Adrenal gland (tissue), 9 donors: ENCODE measurements at regions not wholly inside any gene's neighbourhood (a gene's known extent, or its start where the extent isn't known, plus 50 kb on each side); places are given as distances from the start of the nearest gene placed in this dataset.

Experiments
- DNase-seq, 7 donors: peaks; one replicate each; pipeline ENCODE4 v3.0.0-alpha.2; 2019 to 2020
- H3K27ac ChIP-seq, 5 donors: fragments of 200-600 bp; sonication (generic) in 4 of 5; 1 replicate in 3 of 5; 2 replicates in 2 of 5; pipeline versions ENCODE4 v1.5.1 to v1.8.0; 2016 to 2020; ENCODE audit warnings: mild to moderate bottlenecking in 1 of 5
- H3K27me3 ChIP-seq: fragments of 200-600 bp; 2 replicates; pipeline ENCODE4 v1.8.0; 2021
- H3K36me3 ChIP-seq, 2 donors: fragments of 200-600 bp; replicated peaks in 1 of 2; 1 replicate in 1 of 2; 2 replicates in 1 of 2; pipeline versions ENCODE4 v1.5.1 to v1.8.0; 2018 to 2022
- H3K4me1 ChIP-seq, 2 donors: fragments of 200-600 bp; replicated peaks in 1 of 2; 1 replicate in 1 of 2; 2 replicates in 1 of 2; pipeline versions ENCODE4 v1.5.1 to v1.8.0; 2018 to 2021
- H3K4me3 ChIP-seq, 4 donors: fragments of 200-600 bp; sonication (generic) in 3 of 4; one replicate each; pipeline ENCODE4 v1.5.1; 2016 to 2018
- H3K9me3 ChIP-seq, 3 donors: fragments of 200-600 bp; sonication (generic) in 1 of 3; replicated peaks in 1 of 3; 1 replicate in 2 of 3; 2 replicates in 1 of 3; pipeline versions ENCODE4 v1.5.1 to v1.8.0; 2016 to 2021
- POLR2A ChIP-seq, 2 donors: fragments of 450-650 bp; IDR thresholded peaks; one replicate each; pipeline ENCODE4 v1.6.1; 2017; ENCODE audit warnings: antibody characterized with exemption in 2 of 2, mild to moderate bottlenecking in 2 of 2, moderate library complexity in 1 of 2
- WGBS, 4 donors: extraction: QIAGEN DNeasy Blood & Tissue Kit in 2 of 4; methylation state at CpG; one replicate each; pipeline versions ENCODE4 v1.1.5 to v1.1.7; 2013 to 2017; 5-methylcytosine and 5-hydroxymethylcytosine counted together
- intact Hi-C, 2 donors: fragments of 100-400 bp; cut with DNase I; formaldehyde crosslinking; loops; one replicate each; pipeline versions ENCODE4 v1.14.1 to v1.15.0; 2022 to 2023
- TF ChIP-seq, protein P1 (sequence below), 6 experiments: fragments of 450-650 bp in 4 of 6; fragments of 200-600 bp in 2 of 6; sonication (generic) in 1 of 6; IDR thresholded peaks; 1 replicate in 5 of 6; 2 replicates in 1 of 6; pipeline versions ENCODE4 v1.5.1 to v1.8.0; 2016 to 2021; ENCODE audit warnings: antibody characterized with exemption in 6 of 6, mild to moderate bottlenecking in 2 of 6, moderate library complexity in 1 of 6
- donor health status: healthy with polysubstance abuse.
- donor health status: Bipolar disorder and iron deficiency.
- donor health status: DM: yes; HTN: yes; CAD: no.
- donor health status: DM: no; HTN: no; CAD: no.
- donor health status: DM: no; HTN: no; CAD: no.

DNA sequence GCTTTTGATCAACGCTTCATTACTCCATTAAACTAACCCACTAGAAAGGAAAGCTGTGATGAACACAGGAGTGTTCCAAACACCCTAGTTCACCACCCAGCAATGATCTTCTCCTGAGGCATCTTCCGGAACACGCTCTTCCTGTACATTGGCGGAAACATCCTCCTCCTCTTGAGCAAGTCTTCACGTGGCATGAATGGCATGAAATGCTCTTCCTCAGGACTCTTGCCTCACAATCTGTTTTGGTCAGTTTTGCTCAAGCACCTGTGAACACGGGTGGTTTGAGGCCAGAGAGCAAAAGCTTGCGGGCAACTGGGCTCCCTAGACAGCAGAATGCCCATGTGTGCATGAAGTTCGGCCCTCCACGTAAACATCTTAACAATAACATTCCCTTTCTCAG lies 734.2 kb upstream of the SALL3 start:
- no peak overlapping the region for H3K4me3 ChIP-seq
- H3K27me3 ChIP-seq, result peaks cover 6% of the 10 kb centered on the region
- peak in 1 of 7 donors; percentile 4 for DNase-seq
- no peak for TF ChIP-seq POLR2A (IDR thresholded peaks at IDR 0.05)
- TF ChIP-seq, protein P1, sequence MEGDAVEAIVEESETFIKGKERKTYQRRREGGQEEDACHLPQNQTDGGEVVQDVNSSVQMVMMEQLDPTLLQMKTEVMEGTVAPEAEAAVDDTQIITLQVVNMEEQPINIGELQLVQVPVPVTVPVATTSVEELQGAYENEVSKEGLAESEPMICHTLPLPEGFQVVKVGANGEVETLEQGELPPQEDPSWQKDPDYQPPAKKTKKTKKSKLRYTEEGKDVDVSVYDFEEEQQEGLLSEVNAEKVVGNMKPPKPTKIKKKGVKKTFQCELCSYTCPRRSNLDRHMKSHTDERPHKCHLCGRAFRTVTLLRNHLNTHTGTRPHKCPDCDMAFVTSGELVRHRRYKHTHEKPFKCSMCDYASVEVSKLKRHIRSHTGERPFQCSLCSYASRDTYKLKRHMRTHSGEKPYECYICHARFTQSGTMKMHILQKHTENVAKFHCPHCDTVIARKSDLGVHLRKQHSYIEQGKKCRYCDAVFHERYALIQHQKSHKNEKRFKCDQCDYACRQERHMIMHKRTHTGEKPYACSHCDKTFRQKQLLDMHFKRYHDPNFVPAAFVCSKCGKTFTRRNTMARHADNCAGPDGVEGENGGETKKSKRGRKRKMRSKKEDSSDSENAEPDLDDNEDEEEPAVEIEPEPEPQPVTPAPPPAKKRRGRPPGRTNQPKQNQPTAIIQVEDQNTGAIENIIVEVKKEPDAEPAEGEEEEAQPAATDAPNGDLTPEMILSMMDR (IDR thresholded peaks at IDR 0.05), result no peak
- WGBS, 4 donors, result 80 to 88% (median 83%) methylated on average over 9 of the region's 9 CpGs
- intact Hi-C loops, result no loop called here
- H3K27ac ChIP-seq, result no peak overlapping the region
- H3K36me3 ChIP-seq, result no peaks in the 10 kb centered on the region
- H3K9me3 ChIP-seq, result no peaks in the 10 kb centered on the region
- no peaks in the 10 kb centered on the region for H3K4me1 ChIP-seq

DNA sequence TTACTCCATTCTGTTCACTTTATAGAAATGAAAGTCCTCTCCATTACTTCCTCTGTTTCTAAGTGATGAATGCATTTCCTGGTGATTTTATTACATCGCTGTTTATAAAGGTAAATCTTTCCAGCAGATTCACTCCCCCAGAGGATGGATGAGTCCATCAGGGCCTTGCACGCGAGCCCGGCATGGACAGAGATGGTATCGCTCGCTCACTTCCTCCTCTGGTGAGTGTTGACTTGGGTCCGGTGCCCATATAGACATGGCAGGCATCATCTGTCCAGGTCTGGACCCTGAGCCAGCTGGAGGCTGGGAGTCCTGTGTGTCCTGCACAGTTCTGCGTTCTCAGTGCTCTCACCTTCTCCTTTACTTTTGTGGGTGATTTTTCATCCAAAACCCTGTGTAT lies 733.6 kb upstream of the SALL3 start:
- peaks cover 6% of the 10 kb centered on the region for H3K27me3 ChIP-seq
- no peak overlapping the region for H3K27ac ChIP-seq
- WGBS, 4 donors, result 73 to 89% (median 79%) methylated on average over 8 of the region's 8 CpGs
- no peaks in the 10 kb centered on the region for H3K4me1 ChIP-seq
- no peak for TF ChIP-seq POLR2A (IDR thresholded peaks at IDR 0.05)
- TF ChIP-seq, protein P1 (IDR thresholded peaks at IDR 0.05), result no peak
- DNase-seq, result no peak
- intact Hi-C loops, result no loop called here
- H3K9me3 ChIP-seq, result no peaks in the 10 kb centered on the region
- H3K36me3 ChIP-seq, result no peaks in the 10 kb centered on the region
- no peak overlapping the region for H3K4me3 ChIP-seq

DNA sequence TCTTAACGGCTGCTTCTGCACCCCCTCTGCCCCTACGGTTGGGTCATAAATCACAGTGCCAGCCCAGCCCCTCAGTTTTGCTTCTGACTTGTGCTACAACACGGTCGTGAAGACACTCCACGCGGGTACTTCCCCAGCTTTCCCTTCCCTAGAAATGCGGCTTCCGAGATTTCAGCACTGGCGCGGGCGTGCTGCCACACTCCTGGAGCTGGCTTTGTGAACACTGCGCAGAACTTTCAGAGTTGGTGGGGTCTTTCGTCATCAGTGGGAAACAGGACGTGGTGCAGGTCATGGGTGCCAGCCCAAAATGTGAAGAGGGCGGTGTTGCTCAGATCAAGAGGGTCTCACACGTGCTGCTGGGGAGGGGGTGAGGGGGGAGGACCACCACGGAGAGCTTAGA lies 733.0 kb upstream of the SALL3 start:
- intact Hi-C loops, result no loop called here
- 58 to 62% (median 60%) methylated on average over 17 of the region's 17 CpGs for WGBS, 4 donors

DNA sequence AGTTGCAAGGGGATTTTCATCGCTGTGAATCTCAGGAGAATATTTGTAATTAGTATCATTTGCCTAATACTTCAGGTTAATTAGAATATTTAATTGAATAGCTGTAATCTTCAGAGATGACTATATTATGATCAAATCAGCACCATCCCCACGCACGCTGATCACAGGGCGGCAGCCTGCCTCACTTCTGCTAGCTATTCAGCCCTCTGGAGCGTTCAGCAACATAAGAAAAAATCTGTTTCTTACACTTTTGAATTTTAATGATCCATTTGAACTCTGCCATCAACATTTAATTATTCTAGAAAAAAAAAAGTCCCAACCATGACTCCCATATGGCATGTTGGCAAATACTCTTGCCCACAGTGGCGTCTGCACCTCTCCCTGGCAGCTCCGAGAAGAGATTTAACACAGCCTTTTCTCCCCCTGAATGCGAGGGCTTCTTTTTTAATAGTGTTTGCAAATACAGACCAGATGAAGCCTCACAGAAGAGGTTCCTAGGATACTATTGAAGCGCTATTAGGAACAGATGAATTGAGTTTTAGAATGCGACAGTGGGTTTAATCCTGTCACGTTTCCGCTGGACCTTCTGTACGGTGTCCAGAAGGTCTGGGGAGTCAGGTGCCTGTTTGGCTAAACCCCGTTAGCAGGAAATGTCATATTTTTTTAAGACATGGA lies 731.9 kb upstream of the SALL3 start:
- Histone ChIP-seq H3K27ac (no peak overlapping the region), H3K27me3 (peaks cover 6% of the 10 kb centered on the region), H3K4me1 (no peaks in the 10 kb centered on the region), H3K4me3 (no peak overlapping the region), H3K36me3 (no peaks in the 10 kb centered on the region), H3K9me3 (no peaks in the 10 kb centered on the region)
- WGBS, 4 donors, result 80 to 87% (median 84%) methylated on average over 14 of the region's 14 CpGs
- DNase-seq, result no peak
- TF ChIP-seq POLR2A (IDR thresholded peaks at IDR 0.05), result no peak
- TF ChIP-seq, protein P1 (IDR thresholded peaks at IDR 0.05), result no peak
- intact Hi-C loops, result no loop called here

More for the DNA sequence above, 733.0 kb upstream of the SALL3 start:
- H3K27me3 ChIP-seq, result peaks cover 6% of the 10 kb centered on the region
- H3K4me1 ChIP-seq, result no peaks in the 10 kb centered on the region
- H3K36me3 ChIP-seq, result no peaks in the 10 kb centered on the region
- no peak overlapping the region for H3K27ac ChIP-seq
- no peaks in the 10 kb centered on the region for H3K9me3 ChIP-seq
- TF ChIP-seq, protein P1 (IDR thresholded peaks at IDR 0.05), result no peak
- TF ChIP-seq POLR2A (IDR thresholded peaks at IDR 0.05), result no peak
- DNase-seq, result no peak
- H3K4me3 ChIP-seq, result no peak overlapping the region
